ENCODE measurements at regions not wholly inside any gene's neighbourhood (a gene's known extent, or its start where the extent isn't known, plus 50 kb on each side); places are given as distances from the start of the nearest gene placed in this dataset.

GRCh38 chr11:57871231-57871630 is 109.6 kb downstream of the CTNND1 start:
- H3K4me3 ChIP-seq = no peak overlapping the region
- H3K4me2 ChIP-seq = no peak overlapping the region
- no peaks in the 10 kb centered on the region for H4K20me1 ChIP-seq (ENCODE audit: insufficient read depth, poor library complexity, severe bottlenecking)
- no peaks in the 10 kb centered on the region for H3K27me3 ChIP-seq
- DNase-seq (ENCODE audit: low spot score) = no peak
- no peak overlapping the region for H3K27ac ChIP-seq
- no peaks in the 10 kb centered on the region for H3K9me2 ChIP-seq (replicated peaks; ENCODE audit: insufficient read depth)
- no peaks in the 10 kb centered on the region for H3K4me1 ChIP-seq (ENCODE audit: insufficient read depth)
- 93% methylated on average over 7 of the region's 7 CpGs for WGBS (ENCODE audit: low lambda C conversion rate, missing lambda C conversion rate)
- no peaks in the 10 kb centered on the region for H3K79me2 ChIP-seq
- H3K9me3 ChIP-seq (ENCODE audit: low read depth) = no peaks in the 10 kb centered on the region
- TF ChIP-seq EZH2 (IDR thresholded peaks at IDR 0.05; ENCODE audit: borderline replicate concordance) = no peak
- TF ChIP-seq CTCF (IDR thresholded peaks at IDR 0.05; ENCODE audit: poor library complexity) = no peak
- TF ChIP-seq EZH2phosphoT487 (IDR thresholded peaks at IDR 0.05; ENCODE audit: low read depth, severe bottlenecking, unreplicated experiment) = no peak
- H2AFZ ChIP-seq = no peak overlapping the region
- no peaks in the 10 kb centered on the region for H3K36me3 ChIP-seq (replicated peaks; ENCODE audit: insufficient read depth, low read depth)

- 85% methylated on average over 7 of the region's 7 CpGs for WGBS (ENCODE audit: low lambda C conversion rate, missing lambda C conversion rate)
- Histone ChIP-seq H2AFZ (no peak overlapping the region), H3K27ac (no peak overlapping the region)
These were observed 111.8 kb downstream of the CTNND1 start for GRCh38 chr11:57873196-57873911.

GRCh38 chr11:57874981-57875380 is 113.4 kb downstream of the CTNND1 start:
- Histone ChIP-seq H3K9me3 (ENCODE audit: low read depth) (no peaks in the 10 kb centered on the region), H3K27me3 (no peaks in the 10 kb centered on the region), H3K4me3 (no peak overlapping the region), H3K79me2 (no peaks in the 10 kb centered on the region), H3K27ac (no peak overlapping the region), H3K36me3 (replicated peaks; ENCODE audit: insufficient read depth, low read depth) (no peaks in the 10 kb centered on the region), H4K20me1 (ENCODE audit: insufficient read depth, poor library complexity, severe bottlenecking) (no peaks in the 10 kb centered on the region), H2AFZ (no peak overlapping the region), H3K4me2 (no peak overlapping the region), H3K9me2 (replicated peaks; ENCODE audit: insufficient read depth) (no peaks in the 10 kb centered on the region), H3K4me1 (ENCODE audit: insufficient read depth) (no peaks in the 10 kb centered on the region)
- WGBS (ENCODE audit: low lambda C conversion rate, missing lambda C conversion rate) = 90% methylated on average over 10 of the region's 10 CpGs
- TF ChIP-seq EZH2 (IDR thresholded peaks at IDR 0.05; ENCODE audit: borderline replicate concordance) (no peak), CTCF (IDR thresholded peaks at IDR 0.05; ENCODE audit: poor library complexity) (no peak), EZH2phosphoT487 (IDR thresholded peaks at IDR 0.05; ENCODE audit: low read depth, severe bottlenecking, unreplicated experiment) (no peak)
- no peak for DNase-seq (ENCODE audit: low spot score)

More at GRCh38 chr11:57873196-57873911, 111.8 kb downstream of the CTNND1 start:
- TF ChIP-seq EZH2 (IDR thresholded peaks at IDR 0.05; ENCODE audit: borderline replicate concordance) (no peak), EZH2phosphoT487 (IDR thresholded peaks at IDR 0.05; ENCODE audit: low read depth, severe bottlenecking, unreplicated experiment) (no peak), CTCF (IDR thresholded peaks at IDR 0.05; ENCODE audit: poor library complexity) (no peak)
- no peaks in the 10 kb centered on the region for H3K36me3 ChIP-seq (replicated peaks; ENCODE audit: insufficient read depth, low read depth)
- H4K20me1 ChIP-seq (ENCODE audit: insufficient read depth, poor library complexity, severe bottlenecking) = no peaks in the 10 kb centered on the region
- DNase-seq (ENCODE audit: low spot score) = no peak
- no peaks in the 10 kb centered on the region for H3K9me3 ChIP-seq (ENCODE audit: low read depth)
- no peak overlapping the region for H3K4me2 ChIP-seq
- H3K27me3 ChIP-seq = no peaks in the 10 kb centered on the region
- H3K4me1 ChIP-seq (ENCODE audit: insufficient read depth) = no peaks in the 10 kb centered on the region
- no peaks in the 10 kb centered on the region for H3K9me2 ChIP-seq (replicated peaks; ENCODE audit: insufficient read depth)
- H3K4me3 ChIP-seq = no peak overlapping the region
- H3K79me2 ChIP-seq = no peaks in the 10 kb centered on the region
